ENCODE measurements at regions not wholly inside any gene's neighbourhood (a gene's known extent, or its start where the extent isn't known, plus 50 kb on each side); places are given as distances from the start of the nearest gene placed in this dataset.

GRCh38 chr11:92873551-92873950, 95.9 kb upstream of the MTNR1B start:
- H3K4me3 ChIP-seq: no peak overlapping the region
- no peaks in the 10 kb centered on the region for H3K27me3 Mint-ChIP-seq (ENCODE audit: insufficient read depth, low read depth)
- H3K27me3 ChIP-seq: no peaks in the 10 kb centered on the region
- no peaks in the 10 kb centered on the region for H4K20me1 ChIP-seq (ENCODE audit: low read depth)
- no peaks in the 10 kb centered on the region for H3K36me3 Mint-ChIP-seq
- no peak overlapping the region for H3K4me3 Mint-ChIP-seq
- H3K4me1 Mint-ChIP-seq: peaks cover 7% of the 10 kb centered on the region
- no peaks in the 10 kb centered on the region for H3K9me3 ChIP-seq (ENCODE audit: low read depth)
- H3K4me1 ChIP-seq: no peaks in the 10 kb centered on the region
- H3K79me2 ChIP-seq (ENCODE audit: low read depth): no peaks in the 10 kb centered on the region
- no peaks in the 10 kb centered on the region for H3F3A ChIP-seq (ENCODE audit: low read depth)
- H3K9ac ChIP-seq: no peak overlapping the region
- no peak for DNase-seq (ENCODE audit: low spot score)
- H3K27ac Mint-ChIP-seq: no peak overlapping the region
- no peaks in the 10 kb centered on the region for H3K9me3 Mint-ChIP-seq
- H3K36me3 ChIP-seq: no peaks in the 10 kb centered on the region
- TF ChIP-seq EZH2 (IDR thresholded peaks at IDR 0.05) (no peak), EZH2phosphoT487 (IDR thresholded peaks at IDR 0.05) (no peak)
- TF ChIP-seq, protein P1, sequence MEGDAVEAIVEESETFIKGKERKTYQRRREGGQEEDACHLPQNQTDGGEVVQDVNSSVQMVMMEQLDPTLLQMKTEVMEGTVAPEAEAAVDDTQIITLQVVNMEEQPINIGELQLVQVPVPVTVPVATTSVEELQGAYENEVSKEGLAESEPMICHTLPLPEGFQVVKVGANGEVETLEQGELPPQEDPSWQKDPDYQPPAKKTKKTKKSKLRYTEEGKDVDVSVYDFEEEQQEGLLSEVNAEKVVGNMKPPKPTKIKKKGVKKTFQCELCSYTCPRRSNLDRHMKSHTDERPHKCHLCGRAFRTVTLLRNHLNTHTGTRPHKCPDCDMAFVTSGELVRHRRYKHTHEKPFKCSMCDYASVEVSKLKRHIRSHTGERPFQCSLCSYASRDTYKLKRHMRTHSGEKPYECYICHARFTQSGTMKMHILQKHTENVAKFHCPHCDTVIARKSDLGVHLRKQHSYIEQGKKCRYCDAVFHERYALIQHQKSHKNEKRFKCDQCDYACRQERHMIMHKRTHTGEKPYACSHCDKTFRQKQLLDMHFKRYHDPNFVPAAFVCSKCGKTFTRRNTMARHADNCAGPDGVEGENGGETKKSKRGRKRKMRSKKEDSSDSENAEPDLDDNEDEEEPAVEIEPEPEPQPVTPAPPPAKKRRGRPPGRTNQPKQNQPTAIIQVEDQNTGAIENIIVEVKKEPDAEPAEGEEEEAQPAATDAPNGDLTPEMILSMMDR (IDR thresholded peaks at IDR 0.05): no peak
- no peak overlapping the region for H3K4me2 ChIP-seq
- H3K27ac ChIP-seq: no peak overlapping the region
- H2AFZ ChIP-seq (replicated peaks): no peak overlapping the region

DNA sequence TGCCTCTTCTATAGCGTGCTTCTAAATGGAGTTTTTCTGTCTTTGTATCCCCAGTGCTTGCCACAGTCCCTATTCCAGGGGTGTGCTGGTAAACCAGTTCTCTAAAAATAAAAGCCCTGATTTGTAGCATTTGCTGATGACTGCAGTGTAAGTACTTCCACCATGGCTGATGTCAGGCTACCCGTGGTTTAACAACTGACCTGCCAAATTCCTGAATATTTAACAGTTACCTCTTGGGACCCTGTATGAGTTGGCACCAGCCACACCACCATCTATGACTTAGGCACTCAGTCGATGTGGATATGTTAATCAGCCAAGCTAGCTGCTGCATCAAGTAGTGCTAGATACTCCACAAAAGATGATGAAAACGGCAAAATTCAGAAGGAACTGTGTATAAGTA, 94.0 kb upstream of the MTNR1B start:
- Histone ChIP-seq H3K4me2 (no peak overlapping the region), H2AFZ (replicated peaks) (no peak overlapping the region)
- H3K27ac Mint-ChIP-seq: no peak overlapping the region

GRCh38 chr11:92879086-92879485, 90.4 kb upstream of the MTNR1B start:
- Histone ChIP-seq H3K4me1 (no peaks in the 10 kb centered on the region), H3K27me3 (no peaks in the 10 kb centered on the region), H4K20me1 (ENCODE audit: low read depth) (no peaks in the 10 kb centered on the region), H3K9me3 (ENCODE audit: low read depth) (no peaks in the 10 kb centered on the region), H3K36me3 (no peaks in the 10 kb centered on the region), H3K4me2 (no peak overlapping the region), H3K9ac (no peak overlapping the region), H2AFZ (replicated peaks) (no peak overlapping the region), H3F3A (ENCODE audit: low read depth) (no peaks in the 10 kb centered on the region), H3K27ac (no peak overlapping the region), H3K4me3 (no peak overlapping the region), H3K79me2 (ENCODE audit: low read depth) (no peaks in the 10 kb centered on the region)
- peaks cover 2% of the 10 kb centered on the region for H3K27me3 Mint-ChIP-seq (ENCODE audit: insufficient read depth, low read depth)
- no peak for TF ChIP-seq EZH2 (IDR thresholded peaks at IDR 0.05)
- TF ChIP-seq, protein P1 (IDR thresholded peaks at IDR 0.05): no peak
- TF ChIP-seq EZH2phosphoT487 (IDR thresholded peaks at IDR 0.05): no peak
- H3K36me3 Mint-ChIP-seq: peaks cover 13% of the 10 kb centered on the region
- H3K4me1 Mint-ChIP-seq: no peaks in the 10 kb centered on the region
- no peaks in the 10 kb centered on the region for H3K9me3 Mint-ChIP-seq
- DNase-seq (ENCODE audit: low spot score): no peak
- no peak overlapping the region for H3K27ac Mint-ChIP-seq
- no peak overlapping the region for H3K4me3 Mint-ChIP-seq

More for the DNA sequence above, 94.0 kb upstream of the MTNR1B start:
- Histone ChIP-seq H4K20me1 (ENCODE audit: low read depth) (no peaks in the 10 kb centered on the region), H3F3A (ENCODE audit: low read depth) (no peaks in the 10 kb centered on the region), H3K79me2 (ENCODE audit: low read depth) (no peaks in the 10 kb centered on the region), H3K27me3 (no peaks in the 10 kb centered on the region), H3K4me1 (no peaks in the 10 kb centered on the region), H3K27ac (no peak overlapping the region), H3K9me3 (ENCODE audit: low read depth) (no peaks in the 10 kb centered on the region), H3K36me3 (no peaks in the 10 kb centered on the region), H3K9ac (no peak overlapping the region), H3K4me3 (no peak overlapping the region)
- Mint-ChIP-seq H3K27me3 (ENCODE audit: insufficient read depth, low read depth) (peaks cover 2% of the 10 kb centered on the region), H3K4me1 (no peaks in the 10 kb centered on the region), H3K4me3 (no peak overlapping the region), H3K9me3 (no peaks in the 10 kb centered on the region), H3K36me3 (no peaks in the 10 kb centered on the region)
- TF ChIP-seq, protein P1 (IDR thresholded peaks at IDR 0.05): no peak
- TF ChIP-seq EZH2 (IDR thresholded peaks at IDR 0.05) (no peak), EZH2phosphoT487 (IDR thresholded peaks at IDR 0.05) (no peak)
- DNase-seq (ENCODE audit: low spot score): no peak
